ENCODE measurements at regions not wholly inside any gene's neighbourhood (a gene's known extent, or its start where the extent isn't known, plus 50 kb on each side); places are given as distances from the start of the nearest gene placed in this dataset.

DNA sequence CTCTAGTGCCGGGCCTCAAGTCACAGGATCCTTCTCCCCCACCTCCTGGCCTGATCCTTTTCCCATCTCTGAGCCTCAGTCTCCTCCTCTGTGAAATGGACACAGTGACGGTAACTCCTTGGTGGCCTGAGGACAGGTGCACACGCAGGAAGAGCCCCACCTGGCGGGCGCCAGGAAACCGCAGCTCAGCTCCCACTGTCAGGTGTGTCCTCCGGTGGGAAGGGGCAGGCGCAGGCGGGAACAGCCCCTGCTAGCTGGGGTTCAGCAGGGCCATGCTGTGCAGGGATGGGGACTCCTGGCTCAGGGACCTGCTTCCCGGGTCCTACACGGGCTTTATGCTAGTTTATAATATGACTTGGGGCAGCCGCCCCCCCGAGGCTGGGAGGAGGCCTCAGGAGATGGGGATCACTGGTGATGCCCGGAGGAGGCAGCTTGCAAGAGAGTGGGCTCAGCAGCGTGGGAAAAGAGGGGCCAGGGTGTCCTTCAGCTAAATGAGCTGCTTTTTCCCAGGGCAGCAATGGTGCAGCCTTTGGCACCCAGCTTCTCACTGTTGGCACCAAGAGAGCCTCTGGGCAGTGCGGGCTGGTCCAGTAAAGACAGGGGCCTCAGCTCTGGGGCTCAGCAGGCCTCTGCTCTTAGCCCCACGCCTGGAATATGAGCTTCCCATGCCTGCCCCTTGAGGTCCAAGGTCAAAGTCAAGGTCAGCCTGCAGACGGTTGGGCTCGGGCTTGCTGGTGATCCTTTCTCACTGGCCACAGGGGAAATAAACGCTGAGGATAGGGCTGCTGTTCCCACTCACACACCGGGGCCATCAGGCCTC, 68.0 kb upstream of the FAM20C start:
- peaks cover 37% of the 10 kb centered on the region for H3K4me1 ChIP-seq (ENCODE audit: insufficient read depth)
- peak; percentile 52 for DNase-seq (ENCODE audit: low spot score)
- no peak overlapping the region for H3K27ac ChIP-seq (ENCODE audit: low read depth)
- peak; percentile 13; the same call in 2 of the 3 replicates for ATAC-seq
- no peaks in the 10 kb centered on the region for H3K79me2 ChIP-seq (replicated peaks; ENCODE audit: insufficient read depth)
- no peaks in the 10 kb centered on the region; the same call in 1 of the 2 replicates for H3K27me3 ChIP-seq (ENCODE audit: insufficient read depth)
- H3K4me1 Mint-ChIP-seq: peaks cover 40% of the 10 kb centered on the region
- no peaks in the 10 kb centered on the region for H3K36me3 Mint-ChIP-seq (ENCODE audit: low read depth)
- H3K9me2 ChIP-seq (ENCODE audit: insufficient read depth): no peaks in the 10 kb centered on the region
- no peaks in the 10 kb centered on the region for H3K36me3 ChIP-seq (ENCODE audit: insufficient read depth)
- no peak overlapping the region for H3K4me3 Mint-ChIP-seq
- no peaks in the 10 kb centered on the region for H4K20me1 ChIP-seq (replicated peaks; ENCODE audit: insufficient read depth)
- H2AFZ ChIP-seq: no peak overlapping the region
- TF ChIP-seq, protein P1, sequence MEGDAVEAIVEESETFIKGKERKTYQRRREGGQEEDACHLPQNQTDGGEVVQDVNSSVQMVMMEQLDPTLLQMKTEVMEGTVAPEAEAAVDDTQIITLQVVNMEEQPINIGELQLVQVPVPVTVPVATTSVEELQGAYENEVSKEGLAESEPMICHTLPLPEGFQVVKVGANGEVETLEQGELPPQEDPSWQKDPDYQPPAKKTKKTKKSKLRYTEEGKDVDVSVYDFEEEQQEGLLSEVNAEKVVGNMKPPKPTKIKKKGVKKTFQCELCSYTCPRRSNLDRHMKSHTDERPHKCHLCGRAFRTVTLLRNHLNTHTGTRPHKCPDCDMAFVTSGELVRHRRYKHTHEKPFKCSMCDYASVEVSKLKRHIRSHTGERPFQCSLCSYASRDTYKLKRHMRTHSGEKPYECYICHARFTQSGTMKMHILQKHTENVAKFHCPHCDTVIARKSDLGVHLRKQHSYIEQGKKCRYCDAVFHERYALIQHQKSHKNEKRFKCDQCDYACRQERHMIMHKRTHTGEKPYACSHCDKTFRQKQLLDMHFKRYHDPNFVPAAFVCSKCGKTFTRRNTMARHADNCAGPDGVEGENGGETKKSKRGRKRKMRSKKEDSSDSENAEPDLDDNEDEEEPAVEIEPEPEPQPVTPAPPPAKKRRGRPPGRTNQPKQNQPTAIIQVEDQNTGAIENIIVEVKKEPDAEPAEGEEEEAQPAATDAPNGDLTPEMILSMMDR (conservative IDR thresholded peaks at IDR 0.05; ENCODE audit: low read depth in 2 of 2): peak; percentile 53 to 62
- TF ChIP-seq JUNB (IDR thresholded peaks at IDR 0.05; ENCODE audit: unreplicated experiment) (no peak), CREB1 (CRISPR knock-in tag; IDR thresholded peaks at IDR 0.05; ENCODE audit: low read depth) (no peak)
- no peak overlapping the region for H3K27ac Mint-ChIP-seq
- no peak overlapping the region for H3K4me2 ChIP-seq
- H3F3A ChIP-seq (replicated peaks; ENCODE audit: low read depth): peaks cover 13% of the 10 kb centered on the region; the same call in 1 of the 2 replicates
- H3K27me3 Mint-ChIP-seq (ENCODE audit: insufficient read depth, low read depth, poor library complexity): peaks cover 17% of the 10 kb centered on the region
- no peak overlapping the region for H3K4me3 ChIP-seq
- H3K9me3 Mint-ChIP-seq: no peaks in the 10 kb centered on the region; the same call in 2 of the 3 replicates

DNA sequence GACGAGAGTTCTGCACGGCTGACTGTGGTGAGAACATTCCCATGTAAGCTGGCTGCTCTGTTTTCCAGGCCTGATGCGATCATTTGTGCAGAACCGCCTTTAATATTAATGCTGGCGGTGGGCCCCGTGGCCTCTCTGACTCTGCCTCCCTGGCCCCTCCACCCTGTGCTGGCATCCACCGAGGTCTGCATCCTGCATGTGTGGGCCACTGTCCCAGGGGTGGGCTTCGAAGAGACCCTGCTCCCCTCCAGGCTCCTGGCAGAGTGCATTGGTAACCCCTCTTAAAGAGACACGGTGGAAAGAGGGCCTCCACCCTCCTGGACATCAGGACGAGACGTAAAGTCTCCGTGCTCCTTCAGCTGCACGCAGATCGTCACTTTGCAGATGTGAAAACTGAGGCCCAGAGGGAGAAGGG, 67.3 kb upstream of the FAM20C start:
- Histone ChIP-seq H3K27ac (ENCODE audit: low read depth) (no peak overlapping the region), H3K9me2 (ENCODE audit: insufficient read depth) (no peaks in the 10 kb centered on the region), H2AFZ (no peak overlapping the region), H3K4me3 (no peak overlapping the region), H3K27me3 (ENCODE audit: insufficient read depth) (no peaks in the 10 kb centered on the region; the same call in 1 of the 2 replicates), H3K79me2 (replicated peaks; ENCODE audit: insufficient read depth) (no peaks in the 10 kb centered on the region), H3F3A (replicated peaks; ENCODE audit: low read depth) (peaks cover 12% of the 10 kb centered on the region; the same call in 1 of the 2 replicates), H3K4me2 (no peak overlapping the region), H4K20me1 (replicated peaks; ENCODE audit: insufficient read depth) (no peaks in the 10 kb centered on the region), H3K36me3 (ENCODE audit: insufficient read depth) (no peaks in the 10 kb centered on the region), H3K4me1 (ENCODE audit: insufficient read depth) (peaks cover 30% of the 10 kb centered on the region)
- Mint-ChIP-seq H3K27me3 (ENCODE audit: insufficient read depth, low read depth, poor library complexity) (peaks cover 15% of the 10 kb centered on the region), H3K9me3 (no peaks in the 10 kb centered on the region; the same call in 2 of the 3 replicates), H3K27ac (no peak overlapping the region), H3K36me3 (ENCODE audit: low read depth) (no peaks in the 10 kb centered on the region), H3K4me3 (no peak overlapping the region), H3K4me1 (peaks cover 35% of the 10 kb centered on the region)
- ATAC-seq (no peak), DNase-seq (ENCODE audit: low spot score) (no peak)
- TF ChIP-seq EZH2 (IDR thresholded peaks at IDR 0.05; ENCODE audit: low read depth, unreplicated experiment): no peak
- TF ChIP-seq, protein P2, sequence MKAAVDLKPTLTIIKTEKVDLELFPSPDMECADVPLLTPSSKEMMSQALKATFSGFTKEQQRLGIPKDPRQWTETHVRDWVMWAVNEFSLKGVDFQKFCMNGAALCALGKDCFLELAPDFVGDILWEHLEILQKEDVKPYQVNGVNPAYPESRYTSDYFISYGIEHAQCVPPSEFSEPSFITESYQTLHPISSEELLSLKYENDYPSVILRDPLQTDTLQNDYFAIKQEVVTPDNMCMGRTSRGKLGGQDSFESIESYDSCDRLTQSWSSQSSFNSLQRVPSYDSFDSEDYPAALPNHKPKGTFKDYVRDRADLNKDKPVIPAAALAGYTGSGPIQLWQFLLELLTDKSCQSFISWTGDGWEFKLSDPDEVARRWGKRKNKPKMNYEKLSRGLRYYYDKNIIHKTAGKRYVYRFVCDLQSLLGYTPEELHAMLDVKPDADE (IDR thresholded peaks at IDR 0.05): no peak
- TF ChIP-seq, protein P3, sequence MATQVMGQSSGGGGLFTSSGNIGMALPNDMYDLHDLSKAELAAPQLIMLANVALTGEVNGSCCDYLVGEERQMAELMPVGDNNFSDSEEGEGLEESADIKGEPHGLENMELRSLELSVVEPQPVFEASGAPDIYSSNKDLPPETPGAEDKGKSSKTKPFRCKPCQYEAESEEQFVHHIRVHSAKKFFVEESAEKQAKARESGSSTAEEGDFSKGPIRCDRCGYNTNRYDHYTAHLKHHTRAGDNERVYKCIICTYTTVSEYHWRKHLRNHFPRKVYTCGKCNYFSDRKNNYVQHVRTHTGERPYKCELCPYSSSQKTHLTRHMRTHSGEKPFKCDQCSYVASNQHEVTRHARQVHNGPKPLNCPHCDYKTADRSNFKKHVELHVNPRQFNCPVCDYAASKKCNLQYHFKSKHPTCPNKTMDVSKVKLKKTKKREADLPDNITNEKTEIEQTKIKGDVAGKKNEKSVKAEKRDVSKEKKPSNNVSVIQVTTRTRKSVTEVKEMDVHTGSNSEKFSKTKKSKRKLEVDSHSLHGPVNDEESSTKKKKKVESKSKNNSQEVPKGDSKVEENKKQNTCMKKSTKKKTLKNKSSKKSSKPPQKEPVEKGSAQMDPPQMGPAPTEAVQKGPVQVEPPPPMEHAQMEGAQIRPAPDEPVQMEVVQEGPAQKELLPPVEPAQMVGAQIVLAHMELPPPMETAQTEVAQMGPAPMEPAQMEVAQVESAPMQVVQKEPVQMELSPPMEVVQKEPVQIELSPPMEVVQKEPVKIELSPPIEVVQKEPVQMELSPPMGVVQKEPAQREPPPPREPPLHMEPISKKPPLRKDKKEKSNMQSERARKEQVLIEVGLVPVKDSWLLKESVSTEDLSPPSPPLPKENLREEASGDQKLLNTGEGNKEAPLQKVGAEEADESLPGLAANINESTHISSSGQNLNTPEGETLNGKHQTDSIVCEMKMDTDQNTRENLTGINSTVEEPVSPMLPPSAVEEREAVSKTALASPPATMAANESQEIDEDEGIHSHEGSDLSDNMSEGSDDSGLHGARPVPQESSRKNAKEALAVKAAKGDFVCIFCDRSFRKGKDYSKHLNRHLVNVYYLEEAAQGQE (IDR thresholded peaks at IDR 0.05; ENCODE audit: unreplicated experiment): no peak
- TF ChIP-seq, protein P4, sequence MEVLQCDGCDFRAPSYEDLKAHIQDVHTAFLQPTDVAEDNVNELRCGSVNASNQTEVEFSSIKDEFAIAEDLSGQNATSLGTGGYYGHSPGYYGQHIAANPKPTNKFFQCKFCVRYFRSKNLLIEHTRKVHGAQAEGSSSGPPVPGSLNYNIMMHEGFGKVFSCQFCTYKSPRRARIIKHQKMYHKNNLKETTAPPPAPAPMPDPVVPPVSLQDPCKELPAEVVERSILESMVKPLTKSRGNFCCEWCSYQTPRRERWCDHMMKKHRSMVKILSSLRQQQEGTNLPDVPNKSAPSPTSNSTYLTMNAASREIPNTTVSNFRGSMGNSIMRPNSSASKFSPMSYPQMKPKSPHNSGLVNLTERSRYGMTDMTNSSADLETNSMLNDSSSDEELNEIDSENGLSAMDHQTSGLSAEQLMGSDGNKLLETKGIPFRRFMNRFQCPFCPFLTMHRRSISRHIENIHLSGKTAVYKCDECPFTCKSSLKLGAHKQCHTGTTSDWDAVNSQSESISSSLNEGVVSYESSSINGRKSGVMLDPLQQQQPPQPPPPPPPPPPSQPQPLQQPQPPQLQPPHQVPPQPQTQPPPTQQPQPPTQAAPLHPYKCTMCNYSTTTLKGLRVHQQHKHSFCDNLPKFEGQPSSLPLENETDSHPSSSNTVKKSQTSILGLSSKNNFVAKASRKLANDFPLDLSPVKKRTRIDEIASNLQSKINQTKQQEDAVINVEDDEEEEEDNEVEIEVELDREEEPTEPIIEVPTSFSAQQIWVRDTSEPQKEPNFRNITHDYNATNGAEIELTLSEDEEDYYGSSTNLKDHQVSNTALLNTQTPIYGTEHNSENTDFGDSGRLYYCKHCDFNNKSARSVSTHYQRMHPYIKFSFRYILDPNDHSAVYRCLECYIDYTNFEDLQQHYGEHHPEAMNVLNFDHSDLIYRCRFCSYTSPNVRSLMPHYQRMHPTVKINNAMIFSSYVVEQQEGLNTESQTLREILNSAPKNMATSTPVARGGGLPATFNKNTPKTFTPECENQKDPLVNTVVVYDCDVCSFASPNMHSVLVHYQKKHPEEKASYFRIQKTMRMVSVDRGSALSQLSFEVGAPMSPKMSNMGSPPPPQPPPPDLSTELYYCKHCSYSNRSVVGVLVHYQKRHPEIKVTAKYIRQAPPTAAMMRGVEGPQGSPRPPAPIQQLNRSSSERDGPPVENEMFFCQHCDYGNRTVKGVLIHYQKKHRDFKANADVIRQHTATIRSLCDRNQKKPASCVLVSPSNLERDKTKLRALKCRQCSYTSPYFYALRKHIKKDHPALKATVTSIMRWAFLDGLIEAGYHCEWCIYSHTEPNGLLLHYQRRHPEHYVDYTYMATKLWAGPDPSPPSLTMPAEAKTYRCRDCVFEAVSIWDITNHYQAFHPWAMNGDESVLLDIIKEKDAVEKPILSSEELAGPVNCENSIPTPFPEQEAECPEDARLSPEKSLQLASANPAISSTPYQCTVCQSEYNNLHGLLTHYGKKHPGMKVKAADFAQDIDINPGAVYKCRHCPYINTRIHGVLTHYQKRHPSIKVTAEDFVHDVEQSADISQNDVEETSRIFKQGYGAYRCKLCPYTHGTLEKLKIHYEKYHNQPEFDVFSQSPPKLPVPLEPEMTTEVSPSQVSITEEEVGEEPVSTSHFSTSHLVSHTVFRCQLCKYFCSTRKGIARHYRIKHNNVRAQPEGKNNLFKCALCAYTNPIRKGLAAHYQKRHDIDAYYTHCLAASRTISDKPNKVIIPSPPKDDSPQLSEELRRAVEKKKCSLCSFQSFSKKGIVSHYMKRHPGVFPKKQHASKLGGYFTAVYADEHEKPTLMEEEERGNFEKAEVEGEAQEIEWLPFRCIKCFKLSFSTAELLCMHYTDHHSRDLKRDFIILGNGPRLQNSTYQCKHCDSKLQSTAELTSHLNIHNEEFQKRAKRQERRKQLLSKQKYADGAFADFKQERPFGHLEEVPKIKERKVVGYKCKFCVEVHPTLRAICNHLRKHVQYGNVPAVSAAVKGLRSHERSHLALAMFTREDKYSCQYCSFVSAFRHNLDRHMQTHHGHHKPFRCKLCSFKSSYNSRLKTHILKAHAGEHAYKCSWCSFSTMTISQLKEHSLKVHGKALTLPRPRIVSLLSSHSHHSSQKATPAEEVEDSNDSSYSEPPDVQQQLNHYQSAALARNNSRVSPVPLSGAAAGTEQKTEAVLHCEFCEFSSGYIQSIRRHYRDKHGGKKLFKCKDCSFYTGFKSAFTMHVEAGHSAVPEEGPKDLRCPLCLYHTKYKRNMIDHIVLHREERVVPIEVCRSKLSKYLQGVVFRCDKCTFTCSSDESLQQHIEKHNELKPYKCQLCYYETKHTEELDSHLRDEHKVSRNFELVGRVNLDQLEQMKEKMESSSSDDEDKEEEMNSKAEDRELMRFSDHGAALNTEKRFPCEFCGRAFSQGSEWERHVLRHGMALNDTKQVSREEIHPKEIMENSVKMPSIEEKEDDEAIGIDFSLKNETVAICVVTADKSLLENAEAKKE (CRISPR knock-in tag; IDR thresholded peaks at IDR 0.05): no peak

Measured in GM23338 (cell line).